ENCODE measurements at regions not wholly inside any gene's neighbourhood (a gene's known extent, or its start where the extent isn't known, plus 50 kb on each side); places are given as distances from the start of the nearest gene placed in this dataset.

GRCh38 chr2:180583441-180584140 lies 396.8 kb upstream of the UBE2E3 start:
- TF ChIP-seq CTCF (IDR thresholded peaks at IDR 0.05) (no peak), POLR2A (IDR thresholded peaks at IDR 0.05) (no peak)
- WGBS, 2 donors, result 80 to 85% methylated on average over 2 of the region's 2 CpGs
- intact Hi-C loops (cut with DNase I; ENCODE audit: low total_unique reads), result no loop called here

GRCh38 chr2:180579388-180579787 lies 401.0 kb upstream of the UBE2E3 start:
- intact Hi-C loops (cut with DNase I; ENCODE audit: low total_unique reads), result no loop called here
- H3K4me3 ChIP-seq (ENCODE audit: low read depth, poor library complexity, severe bottlenecking), result no peak overlapping the region
- 60 to 67% methylated on average over 2 of the region's 2 CpGs for WGBS, 2 donors
- no peak for DNase-seq (ENCODE audit: low spot score in 2 of 2)
- no peak for TF ChIP-seq CTCF (IDR thresholded peaks at IDR 0.05)
- no peak for TF ChIP-seq POLR2A (IDR thresholded peaks at IDR 0.05)

More at GRCh38 chr2:180583441-180584140, 396.8 kb upstream of the UBE2E3 start:
- DNase-seq (ENCODE audit: low spot score in 2 of 2), result no peak
- no peak overlapping the region for H3K4me3 ChIP-seq (ENCODE audit: low read depth, poor library complexity, severe bottlenecking)

GRCh38 chr2:180578441-180578840 lies 402.0 kb upstream of the UBE2E3 start:
- DNase-seq (ENCODE audit: low spot score in 2 of 2), result no peak
- intact Hi-C loops (cut with DNase I; ENCODE audit: low total_unique reads), result no loop called here
- TF ChIP-seq CTCF (IDR thresholded peaks at IDR 0.05) (no peak), POLR2A (IDR thresholded peaks at IDR 0.05) (no peak)
- 93 to 95% methylated on average over 1 of the region's 1 CpG for WGBS, 2 donors
- no peak overlapping the region for H3K4me3 ChIP-seq (ENCODE audit: low read depth, poor library complexity, severe bottlenecking)

- no peak for DNase-seq (ENCODE audit: low spot score in 2 of 2)
- 62 to 69% methylated on average over 3 of the region's 3 CpGs for WGBS, 2 donors
- H3K4me3 ChIP-seq (ENCODE audit: low read depth, poor library complexity, severe bottlenecking), result no peak overlapping the region
- TF ChIP-seq POLR2A (IDR thresholded peaks at IDR 0.05) (no peak), CTCF (IDR thresholded peaks at IDR 0.05) (no peak)
- intact Hi-C loops (cut with DNase I; ENCODE audit: low total_unique reads), result no loop called here
Observed at GRCh38 chr2:180577567-180577966, 402.8 kb upstream of the UBE2E3 start.

- no peak for DNase-seq (ENCODE audit: low spot score in 2 of 2)
- intact Hi-C loops (cut with DNase I; ENCODE audit: low total_unique reads), result no loop called here
- no peak overlapping the region for H3K4me3 ChIP-seq (ENCODE audit: low read depth, poor library complexity, severe bottlenecking)
- no peak for TF ChIP-seq POLR2A (IDR thresholded peaks at IDR 0.05)
- TF ChIP-seq CTCF (IDR thresholded peaks at IDR 0.05), result no peak
- 49 to 50% methylated on average over 3 of the region's 3 CpGs for WGBS, 2 donors
Observed at GRCh38 chr2:180573951-180574350, 406.5 kb upstream of the UBE2E3 start.

GRCh38 chr2:180572346-180572745 lies 408.1 kb upstream of the UBE2E3 start:
- TF ChIP-seq CTCF (IDR thresholded peaks at IDR 0.05), result no peak
- no peak for TF ChIP-seq POLR2A (IDR thresholded peaks at IDR 0.05)
- intact Hi-C loops (cut with DNase I; ENCODE audit: low total_unique reads), result no loop called here

More at GRCh38 chr2:180572346-180572745, 408.1 kb upstream of the UBE2E3 start:
- no peak overlapping the region for H3K4me3 ChIP-seq (ENCODE audit: low read depth, poor library complexity, severe bottlenecking)
- no peak for DNase-seq (ENCODE audit: low spot score in 2 of 2)

Data from lower leg skin (tissue), 4 donors.